SU-DHL-6 (cell line): ENCODE measurements at regions not wholly inside any gene's neighbourhood (a gene's known extent, or its start where the extent isn't known, plus 50 kb on each side); places are given as distances from the start of the nearest gene placed in this dataset.

Experiments used
- EZH2phosphoT487 ChIP-seq: fragments of 200-600 bp; sonication (generic), shearing (Covaris generic); conservative IDR thresholded peaks from 2 replicates; pipeline ENCODE4 v1.6.1; 2018; ENCODE audit warnings: mild to moderate bottlenecking, antibody characterized with exemption, low read length, moderate library complexity, mixed read lengths
- TF ChIP-seq, protein P1 (sequence below): fragments of 200-600 bp; sonication (generic); IDR thresholded peaks from one replicate; pipeline ENCODE4 v1.5.1; 2017; ENCODE audit warnings: antibody characterized with exemption, mild to moderate bottlenecking, low read length, moderate library complexity; ENCODE audit not compliant: insufficient read depth, poor library complexity, severe bottlenecking

DNA sequence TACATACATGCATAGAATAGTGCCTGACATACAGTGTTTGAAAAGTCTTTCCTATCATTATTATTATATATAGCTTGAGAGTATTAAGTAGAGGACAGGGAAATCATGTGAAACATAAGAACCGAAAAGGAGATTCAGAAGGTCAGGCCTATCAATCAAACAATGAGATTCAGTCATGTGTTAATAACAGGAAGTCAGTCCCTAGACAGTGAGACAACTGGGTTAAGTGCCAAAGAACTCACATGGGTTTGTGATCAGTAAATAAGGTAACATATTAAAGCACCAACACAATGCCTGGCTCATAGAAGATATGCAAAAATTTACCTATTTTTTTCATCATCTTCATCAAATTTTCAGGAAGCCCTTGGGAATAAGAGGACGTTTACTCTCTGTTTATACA is 174.3 kb upstream of the FAT3 start:
- no peak for TF ChIP-seq EZH2phosphoT487
- TF ChIP-seq, protein P1, sequence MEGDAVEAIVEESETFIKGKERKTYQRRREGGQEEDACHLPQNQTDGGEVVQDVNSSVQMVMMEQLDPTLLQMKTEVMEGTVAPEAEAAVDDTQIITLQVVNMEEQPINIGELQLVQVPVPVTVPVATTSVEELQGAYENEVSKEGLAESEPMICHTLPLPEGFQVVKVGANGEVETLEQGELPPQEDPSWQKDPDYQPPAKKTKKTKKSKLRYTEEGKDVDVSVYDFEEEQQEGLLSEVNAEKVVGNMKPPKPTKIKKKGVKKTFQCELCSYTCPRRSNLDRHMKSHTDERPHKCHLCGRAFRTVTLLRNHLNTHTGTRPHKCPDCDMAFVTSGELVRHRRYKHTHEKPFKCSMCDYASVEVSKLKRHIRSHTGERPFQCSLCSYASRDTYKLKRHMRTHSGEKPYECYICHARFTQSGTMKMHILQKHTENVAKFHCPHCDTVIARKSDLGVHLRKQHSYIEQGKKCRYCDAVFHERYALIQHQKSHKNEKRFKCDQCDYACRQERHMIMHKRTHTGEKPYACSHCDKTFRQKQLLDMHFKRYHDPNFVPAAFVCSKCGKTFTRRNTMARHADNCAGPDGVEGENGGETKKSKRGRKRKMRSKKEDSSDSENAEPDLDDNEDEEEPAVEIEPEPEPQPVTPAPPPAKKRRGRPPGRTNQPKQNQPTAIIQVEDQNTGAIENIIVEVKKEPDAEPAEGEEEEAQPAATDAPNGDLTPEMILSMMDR, result no peak
